ENCODE measurements at regions not wholly inside any gene's neighbourhood (a gene's known extent, or its start where the extent isn't known, plus 50 kb on each side); places are given as distances from the start of the nearest gene placed in this dataset.

DNA sequence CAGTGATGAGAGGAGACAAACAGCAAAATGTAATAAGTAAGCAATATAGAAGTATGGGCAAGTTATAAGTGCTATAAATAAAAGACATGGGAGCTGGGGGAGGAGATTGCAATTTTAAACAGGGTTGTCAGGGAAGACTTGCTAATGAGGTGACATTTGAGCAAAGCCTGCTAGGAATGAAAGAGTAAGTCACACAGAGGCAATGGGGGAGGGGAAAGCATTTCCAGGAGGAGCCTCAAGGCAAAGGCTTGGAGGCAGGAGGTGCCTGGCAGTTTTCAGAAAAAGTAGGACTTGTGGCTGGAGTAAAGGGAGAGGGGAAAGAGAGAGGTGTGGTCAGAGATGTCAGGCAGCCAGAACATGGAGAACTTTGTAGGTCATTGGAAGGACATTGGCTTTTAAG is 124.4 kb upstream of the NMUR2 start:
- Histone ChIP-seq H3K27me3 (ENCODE audit: low read length) (peaks cover 42% of the 10 kb centered on the region), H3K9me3 (ENCODE audit: low read length) (no peaks in the 10 kb centered on the region), H3F3A (ENCODE audit: low read length, unreplicated experiment) (no peaks in the 10 kb centered on the region), H3K27ac (ENCODE audit: low read length) (no peak overlapping the region), H3K79me2 (ENCODE audit: low read length) (no peaks in the 10 kb centered on the region), H2AFZ (ENCODE audit: low read length) (no peak overlapping the region), H3K4me2 (ENCODE audit: low read length) (no peak overlapping the region), H4K20me1 (ENCODE audit: low read length) (no peaks in the 10 kb centered on the region), H3K9me2 (replicated peaks; ENCODE audit: low read length) (no peaks in the 10 kb centered on the region), H3K4me1 (ENCODE audit: insufficient read depth, low read length) (no peaks in the 10 kb centered on the region), H3K9ac (ENCODE audit: low read length) (no peak overlapping the region), H3K4me3 (ENCODE audit: low read length) (no peak overlapping the region), H3K36me3 (ENCODE audit: low read depth, low read length) (no peaks in the 10 kb centered on the region)
- BruUV-seq (replicated peaks), result no TSS peak
- ATAC-seq (no peak), DNase-seq (no peak)
- TF ChIP-seq EZH2phosphoT487 (IDR thresholded peaks at IDR 0.05; ENCODE audit: borderline replicate concordance, low read length), result no peak
- TF ChIP-seq, protein P1, sequence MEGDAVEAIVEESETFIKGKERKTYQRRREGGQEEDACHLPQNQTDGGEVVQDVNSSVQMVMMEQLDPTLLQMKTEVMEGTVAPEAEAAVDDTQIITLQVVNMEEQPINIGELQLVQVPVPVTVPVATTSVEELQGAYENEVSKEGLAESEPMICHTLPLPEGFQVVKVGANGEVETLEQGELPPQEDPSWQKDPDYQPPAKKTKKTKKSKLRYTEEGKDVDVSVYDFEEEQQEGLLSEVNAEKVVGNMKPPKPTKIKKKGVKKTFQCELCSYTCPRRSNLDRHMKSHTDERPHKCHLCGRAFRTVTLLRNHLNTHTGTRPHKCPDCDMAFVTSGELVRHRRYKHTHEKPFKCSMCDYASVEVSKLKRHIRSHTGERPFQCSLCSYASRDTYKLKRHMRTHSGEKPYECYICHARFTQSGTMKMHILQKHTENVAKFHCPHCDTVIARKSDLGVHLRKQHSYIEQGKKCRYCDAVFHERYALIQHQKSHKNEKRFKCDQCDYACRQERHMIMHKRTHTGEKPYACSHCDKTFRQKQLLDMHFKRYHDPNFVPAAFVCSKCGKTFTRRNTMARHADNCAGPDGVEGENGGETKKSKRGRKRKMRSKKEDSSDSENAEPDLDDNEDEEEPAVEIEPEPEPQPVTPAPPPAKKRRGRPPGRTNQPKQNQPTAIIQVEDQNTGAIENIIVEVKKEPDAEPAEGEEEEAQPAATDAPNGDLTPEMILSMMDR (conservative IDR thresholded peaks at IDR 0.05; ENCODE audit: low read depth, low read length), result no peak
- no peak for TF ChIP-seq EZH2 (IDR thresholded peaks at IDR 0.05; ENCODE audit: low read length, unreplicated experiment)
- ChIA-PET CTCF (no interaction called here), POLR2A (ENCODE audit: unreplicated experiment) (no interaction called here)
- intact Hi-C loops (cut with micrococcal nuclease), result no loop called here

DNA sequence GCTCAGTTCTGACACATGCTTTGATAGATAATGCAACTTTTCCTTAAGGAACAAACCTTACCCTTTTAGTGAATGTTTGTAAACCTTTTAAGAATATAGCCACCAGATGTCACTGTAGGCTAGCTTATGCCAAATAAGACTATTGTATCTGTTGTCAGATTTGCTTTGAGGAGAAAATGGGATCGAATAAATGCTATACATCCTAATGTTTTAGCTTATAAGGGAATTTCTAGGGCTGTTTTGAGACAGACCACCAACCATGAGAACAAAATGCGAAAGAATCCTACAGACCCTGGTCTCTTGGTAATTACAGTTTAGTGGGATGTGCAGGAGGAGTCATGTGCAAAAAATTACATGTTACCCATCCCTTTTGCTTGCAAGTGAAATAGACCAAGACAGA is 127.6 kb upstream of the NMUR2 start:
- Histone ChIP-seq H3F3A (ENCODE audit: low read length, unreplicated experiment) (no peaks in the 10 kb centered on the region), H3K36me3 (ENCODE audit: low read depth, low read length) (no peaks in the 10 kb centered on the region), H3K27me3 (ENCODE audit: low read length) (peaks cover 18% of the 10 kb centered on the region), H3K9me3 (ENCODE audit: low read length) (no peaks in the 10 kb centered on the region), H3K4me2 (ENCODE audit: low read length) (no peak overlapping the region), H3K27ac (ENCODE audit: low read length) (no peak overlapping the region), H3K4me3 (ENCODE audit: low read length) (no peak overlapping the region), H3K9ac (ENCODE audit: low read length) (no peak overlapping the region), H3K4me1 (ENCODE audit: insufficient read depth, low read length) (no peaks in the 10 kb centered on the region), H2AFZ (ENCODE audit: low read length) (no peak overlapping the region), H4K20me1 (ENCODE audit: low read length) (no peaks in the 10 kb centered on the region), H3K79me2 (ENCODE audit: low read length) (no peaks in the 10 kb centered on the region), H3K9me2 (replicated peaks; ENCODE audit: low read length) (no peaks in the 10 kb centered on the region)
- ChIA-PET POLR2A (ENCODE audit: unreplicated experiment) (no interaction called here), CTCF (interaction anchor here (2.1 kb wide), 1 partner anchor 1432 kb away, joined by 9 read pairs; no protein-coding TSS in a partner anchor)
- peak; percentile 75 for DNase-seq
- no TSS peak for BruUV-seq (replicated peaks)
- ATAC-seq, result peak; percentile 57
- intact Hi-C loops (cut with micrococcal nuclease), result loop anchor here (2.0 kb wide), 1 partner anchor 616 kb away; no protein-coding TSS in a partner anchor
- no peak for TF ChIP-seq EZH2phosphoT487 (IDR thresholded peaks at IDR 0.05; ENCODE audit: borderline replicate concordance, low read length)
- TF ChIP-seq, protein P1 (conservative IDR thresholded peaks at IDR 0.05; ENCODE audit: low read depth, low read length), result peak; percentile 81

DNA sequence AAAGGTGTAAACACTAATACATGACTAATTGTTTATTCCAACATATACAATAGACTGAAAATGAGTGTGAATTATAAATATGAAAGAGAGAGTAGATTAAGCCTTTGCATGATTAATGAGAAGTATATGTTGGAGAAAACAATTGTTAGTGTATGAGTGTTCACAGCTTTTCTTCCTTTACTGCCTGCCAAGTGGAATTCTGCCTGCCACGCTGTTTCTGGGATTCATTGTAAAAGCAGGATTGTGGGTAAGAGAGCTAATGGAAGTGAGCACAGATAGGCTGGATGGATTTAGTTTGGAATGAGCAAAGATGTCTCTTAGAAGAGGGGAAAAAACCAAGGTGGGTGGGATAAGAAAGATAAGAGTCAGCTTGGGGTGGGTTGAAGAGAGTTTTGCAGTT is 129.6 kb upstream of the NMUR2 start:
- no peaks in the 10 kb centered on the region for H3F3A ChIP-seq (ENCODE audit: low read length, unreplicated experiment)
- ATAC-seq (no peak), DNase-seq (no peak)
- no peak overlapping the region for H3K4me2 ChIP-seq (ENCODE audit: low read length)
- no TSS peak for BruUV-seq (replicated peaks)
- H3K27me3 ChIP-seq (ENCODE audit: low read length), result peaks cover 1% of the 10 kb centered on the region; the same call in 1 of the 2 replicates
- no peak overlapping the region for H3K27ac ChIP-seq (ENCODE audit: low read length)
- TF ChIP-seq EZH2 (IDR thresholded peaks at IDR 0.05; ENCODE audit: low read length, unreplicated experiment), result no peak
- H3K9me3 ChIP-seq (ENCODE audit: low read length), result no peaks in the 10 kb centered on the region
- intact Hi-C loops (cut with micrococcal nuclease), result no loop called here
- no peaks in the 10 kb centered on the region for H3K9me2 ChIP-seq (replicated peaks; ENCODE audit: low read length)
- H3K4me1 ChIP-seq (ENCODE audit: insufficient read depth, low read length), result no peaks in the 10 kb centered on the region
- H3K36me3 ChIP-seq (ENCODE audit: low read depth, low read length), result no peaks in the 10 kb centered on the region
- no peaks in the 10 kb centered on the region for H3K79me2 ChIP-seq (ENCODE audit: low read length)
- ChIA-PET POLR2A (ENCODE audit: unreplicated experiment) (no interaction called here), CTCF (no interaction called here)
- no peak overlapping the region for H3K9ac ChIP-seq (ENCODE audit: low read length)
- no peaks in the 10 kb centered on the region for H4K20me1 ChIP-seq (ENCODE audit: low read length)
- H3K4me3 ChIP-seq (ENCODE audit: low read length), result no peak overlapping the region
- H2AFZ ChIP-seq (ENCODE audit: low read length), result no peak overlapping the region
